Muscle layer of duodenum (tissue), 2 donors: ENCODE measurements at regions not wholly inside any gene's neighbourhood (a gene's known extent, or its start where the extent isn't known, plus 50 kb on each side); places are given as distances from the start of the nearest gene placed in this dataset.
A peak's percentile ranks its signal among the peaks of the same experiment; 100 is the strongest.

ENCODE experiments used
- H3K27ac ChIP-seq: one replicate; pipeline ENCODE4 v1.7.0; 2013; ENCODE audit warnings: mild to moderate bottlenecking, low read length
- H3K27me3 ChIP-seq: one replicate; pipeline ENCODE4 v1.7.0; 2013; ENCODE audit warnings: low read depth, mild to moderate bottlenecking, control low read depth, low read length
- H3K36me3 ChIP-seq, 2 donors: one replicate each; pipeline ENCODE4 v1.7.0; 2013; ENCODE audit warnings: low read length in 2 of 2, control low read depth in 1 of 2, mild to moderate bottlenecking in 1 of 2; ENCODE audit not compliant: insufficient read depth in 2 of 2, control insufficient read depth in 1 of 2
- H3K4me1 ChIP-seq, 2 donors: one replicate each; pipeline ENCODE4 v1.7.0; 2013; ENCODE audit warnings: low read length in 2 of 2, mild to moderate bottlenecking in 2 of 2, control low read depth in 1 of 2, moderate library complexity in 1 of 2; ENCODE audit not compliant: insufficient read depth in 2 of 2, control insufficient read depth in 1 of 2
- H3K4me3 ChIP-seq, 2 donors: one replicate each; pipeline ENCODE4 v1.7.0; 2013; ENCODE audit warnings: low read length in 2 of 2, low read depth in 1 of 2, mild to moderate bottlenecking in 1 of 2
- H3K9me3 ChIP-seq, 2 donors: one replicate each; pipeline ENCODE4 v1.7.0; 2013; ENCODE audit warnings: low read length in 2 of 2, control low read depth in 1 of 2, mild to moderate bottlenecking in 1 of 2; ENCODE audit not compliant: control insufficient read depth in 1 of 2
- donor health status: healthy.

- H3K4me3 ChIP-seq, result no peak overlapping the region
- no peaks in the 10 kb centered on the region for H3K4me1 ChIP-seq
- H3K9me3 ChIP-seq, result no peaks in the 10 kb centered on the region
- no peak overlapping the region for H3K27ac ChIP-seq
- no peaks in the 10 kb centered on the region for H3K27me3 ChIP-seq
- H3K36me3 ChIP-seq, result no peaks in the 10 kb centered on the region
Measured at GRCh38 chr15:69718436-69718835, 265.8 kb downstream of the RPLP1 start.

GRCh38 chr15:69718916-69719315, 266.3 kb downstream of the RPLP1 start:
- Histone ChIP-seq H3K4me3 (no peak overlapping the region), H3K36me3 (no peaks in the 10 kb centered on the region), H3K9me3 (no peaks in the 10 kb centered on the region), H3K4me1 (no peaks in the 10 kb centered on the region), H3K27me3 (no peaks in the 10 kb centered on the region), H3K27ac (peak overlapping the region; percentile 8)

DNA sequence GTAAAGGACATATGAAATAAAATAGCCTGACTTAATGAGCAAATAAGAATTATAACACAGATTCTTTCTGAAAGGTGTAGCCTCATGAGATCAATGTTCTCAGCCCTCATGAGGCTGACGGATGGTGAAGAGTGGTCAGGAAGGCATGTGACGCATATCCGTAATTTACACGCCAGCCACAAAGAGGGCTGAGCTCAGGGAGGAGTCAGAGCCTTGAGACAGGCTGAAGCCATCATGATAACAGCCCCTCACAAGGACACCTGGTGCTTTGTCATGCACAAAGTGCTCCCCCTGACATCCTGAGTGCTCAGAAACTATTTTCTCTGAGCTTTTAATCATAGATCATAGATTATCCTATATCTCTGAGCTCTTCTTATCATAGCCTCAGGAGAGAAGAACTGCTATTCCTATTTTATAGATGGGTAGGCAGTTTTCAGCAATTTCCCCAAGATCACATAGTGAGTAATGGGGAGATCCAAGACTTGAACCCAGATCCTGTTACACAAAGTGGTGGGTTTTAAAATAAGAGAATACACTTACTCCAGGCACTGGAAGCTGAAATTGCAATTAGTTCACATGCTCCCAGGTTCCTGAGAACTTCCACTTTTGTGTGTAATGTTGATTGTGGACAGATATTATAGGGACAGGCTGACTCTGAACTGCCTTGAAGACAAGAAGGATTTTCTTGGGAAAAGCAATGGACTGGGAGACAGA, 267.1 kb downstream of the RPLP1 start:
- H3K27me3 ChIP-seq, result no peaks in the 10 kb centered on the region
- H3K9me3 ChIP-seq, result no peaks in the 10 kb centered on the region
- H3K27ac ChIP-seq, result peak overlapping the region; percentile 14
- no peaks in the 10 kb centered on the region for H3K4me1 ChIP-seq
- H3K4me3 ChIP-seq, result no peak overlapping the region
- H3K36me3 ChIP-seq, result no peaks in the 10 kb centered on the region

- H3K27ac ChIP-seq, result no peak overlapping the region
- H3K9me3 ChIP-seq, result no peaks in the 10 kb centered on the region
- no peaks in the 10 kb centered on the region for H3K36me3 ChIP-seq
- no peaks in the 10 kb centered on the region for H3K27me3 ChIP-seq
- H3K4me3 ChIP-seq, result no peak overlapping the region
- no peaks in the 10 kb centered on the region for H3K4me1 ChIP-seq
Measured at GRCh38 chr15:69720536-69720935, 267.9 kb downstream of the RPLP1 start.

GRCh38 chr15:69722924-69723323, 270.3 kb downstream of the RPLP1 start:
- Histone ChIP-seq H3K4me1 (no peaks in the 10 kb centered on the region), H3K27ac (no peak overlapping the region), H3K9me3 (no peaks in the 10 kb centered on the region), H3K36me3 (no peaks in the 10 kb centered on the region), H3K4me3 (no peak overlapping the region), H3K27me3 (no peaks in the 10 kb centered on the region)

DNA sequence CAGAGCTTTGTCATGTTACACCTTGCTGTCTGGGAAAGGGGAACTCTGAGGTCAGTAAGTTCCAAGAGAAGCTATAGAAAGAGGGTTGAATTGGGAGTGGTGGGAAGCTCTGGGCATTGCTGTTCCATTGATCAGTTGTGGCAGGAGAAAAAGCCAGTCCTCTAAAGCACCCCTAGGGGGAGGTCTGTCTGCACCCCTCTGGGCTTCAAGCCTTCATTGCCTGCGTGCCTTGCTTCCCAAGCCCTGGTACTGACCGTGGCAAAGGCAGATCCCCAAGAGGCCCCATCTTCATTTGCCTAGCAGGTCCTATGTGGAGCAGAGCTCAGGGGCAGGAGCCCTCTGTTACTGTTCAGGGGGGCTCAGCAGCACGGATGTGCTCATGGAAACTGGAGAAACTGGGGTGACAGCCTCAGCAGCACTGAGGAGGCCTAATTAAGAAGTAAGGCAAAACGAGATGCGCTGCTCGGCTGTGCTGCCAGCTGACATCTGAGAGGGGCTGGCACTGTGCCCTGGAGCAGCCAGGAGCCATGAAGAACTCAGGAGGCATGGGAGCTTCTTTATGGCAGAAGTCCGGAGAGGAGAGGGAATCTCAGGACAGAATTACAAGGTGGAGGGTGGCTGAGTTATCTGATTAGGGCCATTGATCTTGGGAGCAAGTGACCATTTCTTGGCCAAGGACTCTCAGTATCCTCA, 270.9 kb downstream of the RPLP1 start:
- Histone ChIP-seq H3K27ac (no peak overlapping the region), H3K4me3 (no peak overlapping the region), H3K4me1 (no peaks in the 10 kb centered on the region)

DNA sequence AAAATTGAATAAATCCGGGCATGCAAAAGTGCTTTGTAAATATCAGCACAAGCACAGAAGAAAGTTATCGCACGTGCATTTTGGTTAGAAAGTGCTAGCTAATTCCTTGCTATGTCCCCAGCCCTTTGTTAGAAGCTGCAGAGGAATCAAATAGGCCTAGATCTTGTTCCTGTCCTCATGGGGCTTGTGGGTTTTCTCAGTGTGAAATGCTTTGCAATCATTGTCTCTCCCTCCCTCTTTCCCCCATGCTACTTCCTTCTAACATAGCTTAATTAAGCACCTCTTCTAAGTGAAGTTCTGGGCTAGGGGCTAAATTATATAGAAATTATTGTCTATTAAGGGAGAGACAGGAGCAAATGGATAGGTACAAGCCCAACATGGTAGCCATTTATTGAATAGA, 271.7 kb downstream of the RPLP1 start:
- Histone ChIP-seq H3K36me3 (no peaks in the 10 kb centered on the region), H3K27ac (no peak overlapping the region), H3K4me1 (no peaks in the 10 kb centered on the region), H3K4me3 (no peak overlapping the region), H3K27me3 (no peaks in the 10 kb centered on the region), H3K9me3 (no peaks in the 10 kb centered on the region)

More for the DNA sequence above, 270.9 kb downstream of the RPLP1 start:
- Histone ChIP-seq H3K9me3 (no peaks in the 10 kb centered on the region), H3K27me3 (no peaks in the 10 kb centered on the region), H3K36me3 (no peaks in the 10 kb centered on the region)

DNA sequence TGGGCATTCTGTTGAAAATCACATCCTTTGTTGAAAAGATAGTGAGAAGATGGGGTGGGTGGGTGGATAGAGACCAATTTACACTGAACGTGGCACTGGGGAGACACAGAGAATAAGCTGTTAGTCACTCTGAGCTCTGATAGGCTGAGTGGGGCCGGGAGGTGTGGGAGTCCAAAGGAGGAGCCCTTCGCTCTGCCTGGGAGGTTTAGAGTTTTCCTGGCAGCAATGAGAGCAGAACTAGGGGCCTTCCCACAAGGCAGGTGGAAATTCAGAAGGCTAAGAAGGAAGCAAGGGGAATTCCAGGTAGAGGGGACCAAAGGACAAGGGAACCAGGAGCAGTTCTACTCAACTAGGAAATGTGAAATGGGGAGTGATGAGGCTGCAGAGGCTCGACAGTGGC, 272.7 kb downstream of the RPLP1 start:
- Histone ChIP-seq H3K9me3 (no peaks in the 10 kb centered on the region), H3K27ac (no peak overlapping the region), H3K27me3 (no peaks in the 10 kb centered on the region), H3K4me1 (no peaks in the 10 kb centered on the region), H3K4me3 (no peak overlapping the region), H3K36me3 (no peaks in the 10 kb centered on the region)

- Histone ChIP-seq H3K4me1 (no peaks in the 10 kb centered on the region), H3K9me3 (no peaks in the 10 kb centered on the region), H3K36me3 (no peaks in the 10 kb centered on the region), H3K27ac (no peak overlapping the region), H3K4me3 (no peak overlapping the region), H3K27me3 (no peaks in the 10 kb centered on the region)
Measured at GRCh38 chr15:69725957-69726356, 273.3 kb downstream of the RPLP1 start.

GRCh38 chr15:69727121-69727924, 274.7 kb downstream of the RPLP1 start:
- Histone ChIP-seq H3K27ac (no peak overlapping the region), H3K4me3 (no peak overlapping the region), H3K4me1 (no peaks in the 10 kb centered on the region), H3K36me3 (no peaks in the 10 kb centered on the region), H3K9me3 (no peaks in the 10 kb centered on the region), H3K27me3 (no peaks in the 10 kb centered on the region)

- no peaks in the 10 kb centered on the region for H3K27me3 ChIP-seq
- no peaks in the 10 kb centered on the region for H3K4me1 ChIP-seq
- H3K27ac ChIP-seq, result no peak overlapping the region
- H3K9me3 ChIP-seq, result no peaks in the 10 kb centered on the region
- no peaks in the 10 kb centered on the region for H3K36me3 ChIP-seq
- no peak overlapping the region for H3K4me3 ChIP-seq
Measured at GRCh38 chr15:69729167-69729748, 276.6 kb downstream of the RPLP1 start.
